ENCODE measurements at regions not wholly inside any gene's neighbourhood (a gene's known extent, or its start where the extent isn't known, plus 50 kb on each side); places are given as distances from the start of the nearest gene placed in this dataset.
A peak's percentile ranks its signal among the peaks of the same experiment; 100 is the strongest.

DNA sequence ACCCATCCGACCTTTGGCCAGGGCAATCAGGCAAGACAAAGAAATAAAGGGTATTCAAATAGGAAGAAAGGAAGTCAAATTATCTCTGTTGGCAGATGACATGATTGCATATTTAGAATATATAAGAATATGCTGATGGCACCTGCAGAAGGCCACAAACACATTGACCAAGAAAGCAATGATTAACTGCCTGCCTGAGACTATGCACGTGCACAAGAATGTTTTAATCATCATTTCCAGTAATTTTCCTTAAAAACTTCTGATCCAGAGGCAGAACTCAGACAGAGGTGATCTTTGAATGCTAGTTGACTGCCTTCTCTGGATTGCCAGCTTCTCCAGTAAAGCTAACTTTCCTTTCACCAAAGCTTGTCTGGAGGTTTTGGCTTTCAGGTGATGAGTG, 260.2 kb downstream of the DTWD2 start:
- H3K9me3 ChIP-seq = no peaks in the 10 kb centered on the region
- no peaks in the 10 kb centered on the region for H3K4me1 ChIP-seq
- intact Hi-C loops (cut with DNase I) = no loop called here
- H3K36me3 ChIP-seq = no peaks in the 10 kb centered on the region
- 85 to 93% methylated on average over 2 of the region's 2 CpGs for WGBS, 2 donors
- H3K4me3 ChIP-seq (replicated peaks in 1 of 3) = no peak overlapping the region
- H3K27ac ChIP-seq = no peak overlapping the region
- H3K27me3 ChIP-seq = no peaks in the 10 kb centered on the region
- TF ChIP-seq, protein P1, sequence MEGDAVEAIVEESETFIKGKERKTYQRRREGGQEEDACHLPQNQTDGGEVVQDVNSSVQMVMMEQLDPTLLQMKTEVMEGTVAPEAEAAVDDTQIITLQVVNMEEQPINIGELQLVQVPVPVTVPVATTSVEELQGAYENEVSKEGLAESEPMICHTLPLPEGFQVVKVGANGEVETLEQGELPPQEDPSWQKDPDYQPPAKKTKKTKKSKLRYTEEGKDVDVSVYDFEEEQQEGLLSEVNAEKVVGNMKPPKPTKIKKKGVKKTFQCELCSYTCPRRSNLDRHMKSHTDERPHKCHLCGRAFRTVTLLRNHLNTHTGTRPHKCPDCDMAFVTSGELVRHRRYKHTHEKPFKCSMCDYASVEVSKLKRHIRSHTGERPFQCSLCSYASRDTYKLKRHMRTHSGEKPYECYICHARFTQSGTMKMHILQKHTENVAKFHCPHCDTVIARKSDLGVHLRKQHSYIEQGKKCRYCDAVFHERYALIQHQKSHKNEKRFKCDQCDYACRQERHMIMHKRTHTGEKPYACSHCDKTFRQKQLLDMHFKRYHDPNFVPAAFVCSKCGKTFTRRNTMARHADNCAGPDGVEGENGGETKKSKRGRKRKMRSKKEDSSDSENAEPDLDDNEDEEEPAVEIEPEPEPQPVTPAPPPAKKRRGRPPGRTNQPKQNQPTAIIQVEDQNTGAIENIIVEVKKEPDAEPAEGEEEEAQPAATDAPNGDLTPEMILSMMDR (IDR thresholded peaks at IDR 0.05) = no peak
- no peak for TF ChIP-seq POLR2A (IDR thresholded peaks at IDR 0.05)
- no peak for DNase-seq

DNA sequence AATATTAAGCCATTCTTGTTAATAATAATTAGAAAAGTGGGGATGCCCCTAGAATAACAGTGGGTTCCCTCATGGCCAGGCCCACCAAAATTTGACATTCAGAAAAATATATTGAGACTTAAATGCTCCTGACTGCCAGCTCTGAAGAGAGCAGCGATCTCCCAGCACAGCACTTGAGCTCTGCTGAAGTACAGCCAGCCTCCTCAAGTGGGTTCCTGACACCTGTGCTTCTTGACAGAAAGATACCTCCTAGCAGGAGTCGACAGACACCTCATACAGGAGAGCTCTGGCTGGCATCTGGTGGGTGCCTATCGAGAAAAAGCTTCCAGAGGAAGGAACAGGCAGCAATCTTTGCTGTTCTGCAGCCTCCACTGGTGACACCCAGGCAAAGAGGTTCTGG, 261.5 kb downstream of the DTWD2 start:
- Histone ChIP-seq H3K36me3 (no peaks in the 10 kb centered on the region), H3K27ac (no peak overlapping the region), H3K4me3 (replicated peaks in 1 of 3) (no peak overlapping the region), H3K9me3 (no peaks in the 10 kb centered on the region), H3K4me1 (no peaks in the 10 kb centered on the region), H3K27me3 (no peaks in the 10 kb centered on the region)
- WGBS, 2 donors = 28 to 40% methylated on average over 1 to 3 of the region's 3 CpGs
- intact Hi-C loops (cut with DNase I) = no loop called here
- peak; percentile 63 to 66 for DNase-seq
- TF ChIP-seq, protein P1 (IDR thresholded peaks at IDR 0.05) = no peak
- no peak for TF ChIP-seq POLR2A (IDR thresholded peaks at IDR 0.05)

DNA sequence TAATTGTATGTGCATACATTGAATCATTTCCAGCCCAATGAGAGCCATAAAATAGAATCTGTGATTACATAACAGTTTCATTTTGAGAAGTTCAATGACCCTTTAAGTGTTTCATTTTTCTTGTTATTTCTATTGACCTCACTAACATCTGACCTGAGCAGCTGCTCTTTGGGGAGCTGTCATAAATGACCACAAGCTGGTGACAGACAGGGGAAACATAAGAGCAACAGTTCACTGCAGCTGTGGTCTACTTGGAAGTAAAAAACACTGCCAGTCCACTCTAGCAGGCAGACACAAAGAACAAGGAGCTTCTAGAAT, 265.4 kb downstream of the DTWD2 start:
- no peaks in the 10 kb centered on the region for H3K36me3 ChIP-seq
- no peak overlapping the region for H3K27ac ChIP-seq
- H3K9me3 ChIP-seq = no peaks in the 10 kb centered on the region
- no peak for DNase-seq
- intact Hi-C loops (cut with DNase I) = no loop called here
- TF ChIP-seq, protein P1 (IDR thresholded peaks at IDR 0.05) = no peak
- TF ChIP-seq POLR2A (IDR thresholded peaks at IDR 0.05) = no peak
- H3K27me3 ChIP-seq = no peaks in the 10 kb centered on the region
- H3K4me3 ChIP-seq (replicated peaks in 1 of 3) = no peak overlapping the region
- no peaks in the 10 kb centered on the region for H3K4me1 ChIP-seq

DNA sequence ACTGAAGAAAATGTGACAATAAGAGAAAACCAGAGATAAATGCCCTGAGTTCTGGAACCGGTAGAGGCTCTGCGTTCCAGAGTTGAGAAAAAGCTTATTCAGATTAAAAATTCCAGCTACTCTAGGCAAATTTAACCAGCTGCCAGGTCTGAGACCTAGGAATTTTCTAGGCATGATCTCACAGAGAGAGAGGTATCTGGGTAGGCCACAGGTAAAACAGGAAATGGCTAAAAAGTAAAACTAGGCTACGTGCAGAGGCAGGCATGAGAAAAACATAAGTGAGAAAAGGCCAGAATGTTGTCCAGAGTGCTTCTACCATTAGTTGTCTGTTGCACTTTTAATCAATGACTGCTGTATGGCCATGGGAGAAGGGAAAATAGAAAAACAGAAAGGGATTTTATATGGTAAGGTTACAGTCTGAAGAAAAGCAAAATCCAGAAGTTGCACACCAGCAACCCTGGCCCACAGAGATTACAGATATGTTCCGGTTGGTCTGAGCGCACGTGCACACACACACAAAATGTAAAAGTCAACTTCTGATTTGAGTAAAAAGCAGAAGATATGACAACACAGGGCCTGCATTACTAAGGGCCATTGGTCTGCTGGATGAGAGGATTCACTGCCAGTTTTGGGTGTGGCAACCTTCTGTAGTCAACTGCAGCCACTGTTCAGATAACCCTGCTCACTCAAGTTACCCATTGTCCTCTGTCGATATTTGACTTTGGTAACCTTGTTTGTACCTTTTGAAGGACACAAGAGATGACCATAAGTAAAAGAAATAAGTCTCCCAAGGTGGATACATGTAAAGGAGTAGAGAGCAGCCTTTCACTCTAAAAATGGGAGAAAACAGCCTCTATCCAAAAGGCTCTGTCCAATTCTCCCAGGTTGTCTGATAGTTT, 266.0 kb downstream of the DTWD2 start:
- no peak for DNase-seq
- no peak for TF ChIP-seq POLR2A (IDR thresholded peaks at IDR 0.05)
- TF ChIP-seq, protein P1 (IDR thresholded peaks at IDR 0.05) = no peak
- no peaks in the 10 kb centered on the region for H3K9me3 ChIP-seq
- no peaks in the 10 kb centered on the region for H3K36me3 ChIP-seq
- intact Hi-C loops (cut with DNase I) = no loop called here
- no peaks in the 10 kb centered on the region for H3K27me3 ChIP-seq
- no peak overlapping the region for H3K27ac ChIP-seq
- no peak overlapping the region for H3K4me3 ChIP-seq (replicated peaks in 1 of 3)
- WGBS, 2 donors = 87% methylated on average over 7 of the region's 7 CpGs
- H3K4me1 ChIP-seq = no peaks in the 10 kb centered on the region

DNA sequence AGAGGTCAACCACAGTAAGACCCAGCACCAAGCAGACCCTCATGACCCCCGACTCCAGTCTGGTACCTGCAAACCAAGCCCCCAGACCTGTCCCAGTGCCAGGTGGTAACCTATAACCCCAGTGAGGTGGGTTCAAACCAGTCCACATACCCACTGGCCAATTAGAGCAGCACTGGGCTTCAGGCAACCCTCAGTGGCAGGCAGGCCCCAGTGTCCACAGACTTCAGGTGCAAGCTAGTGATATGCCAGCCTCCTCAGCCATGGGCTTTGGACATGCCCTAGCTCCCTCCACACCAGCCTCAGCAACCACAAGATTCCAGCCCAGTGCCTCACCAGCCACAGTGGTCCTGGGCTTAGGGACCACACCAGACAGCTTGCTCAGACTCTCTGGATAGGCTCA, 276.6 kb downstream of the DTWD2 start:
- H3K4me3 ChIP-seq (replicated peaks in 1 of 3) = no peak overlapping the region
- no peak overlapping the region for H3K27ac ChIP-seq
- no peak for DNase-seq
- 92 to 100% methylated on average over 1 of the region's 1 CpG for WGBS, 2 donors
- TF ChIP-seq POLR2A (IDR thresholded peaks at IDR 0.05) = no peak
- TF ChIP-seq, protein P1 (IDR thresholded peaks at IDR 0.05) = no peak
- no peaks in the 10 kb centered on the region for H3K9me3 ChIP-seq
- intact Hi-C loops (cut with DNase I) = no loop called here
- no peaks in the 10 kb centered on the region for H3K36me3 ChIP-seq
- no peaks in the 10 kb centered on the region for H3K27me3 ChIP-seq
- H3K4me1 ChIP-seq = no peaks in the 10 kb centered on the region

All from thyroid gland (tissue), 4 donors.